ENCODE measurements at regions not wholly inside any gene's neighbourhood (a gene's known extent, or its start where the extent isn't known, plus 50 kb on each side); places are given as distances from the start of the nearest gene placed in this dataset.
"Not testable (repeated sequence)": the region's sequence is repeated elsewhere in the genome, so short reads cannot be mapped to it uniquely, and the experiment has no call there.

GRCh38 chr2:22103617-22104016 lies 979.8 kb downstream of the TDRD15 start:
- not testable (repeated sequence) for H3K27ac ChIP-seq; DNase-seq (ENCODE audit: low read depth in 1 of 2, low spot score in 2 of 2); H3K4me1 ChIP-seq (replicated peaks); H3K36me3 ChIP-seq; H3K9me3 ChIP-seq (replicated peaks); H3K4me3 ChIP-seq; H3K27me3 ChIP-seq (replicated peaks)

- H3K4me3 ChIP-seq, result no peak overlapping the region
- DNase-seq (ENCODE audit: low read depth in 1 of 2, low spot score in 2 of 2), result no peak
- no peaks in the 10 kb centered on the region for H3K4me1 ChIP-seq (replicated peaks)
- no peaks in the 10 kb centered on the region for H3K9me3 ChIP-seq (replicated peaks)
- H3K36me3 ChIP-seq, result no peaks in the 10 kb centered on the region
- no peaks in the 10 kb centered on the region for H3K27me3 ChIP-seq (replicated peaks)
- no peak overlapping the region for H3K27ac ChIP-seq
These were observed 986.5 kb downstream of the TDRD15 start for GRCh38 chr2:22110244-22110651.

GRCh38 chr2:22124003-22124402 lies 1000.2 kb downstream of the TDRD15 start:
- no peak for DNase-seq (ENCODE audit: low read depth in 1 of 2, low spot score in 2 of 2)
- H3K4me3 ChIP-seq, result no peak overlapping the region
- H3K36me3 ChIP-seq, result no peaks in the 10 kb centered on the region
- H3K4me1 ChIP-seq (replicated peaks), result no peaks in the 10 kb centered on the region
- H3K27ac ChIP-seq, result no peak overlapping the region
- H3K27me3 ChIP-seq (replicated peaks), result no peaks in the 10 kb centered on the region
- no peaks in the 10 kb centered on the region; the same call in 1 of the 2 replicates for H3K9me3 ChIP-seq (replicated peaks)

- Histone ChIP-seq H3K27me3 (replicated peaks) (no peaks in the 10 kb centered on the region), H3K36me3 (no peaks in the 10 kb centered on the region), H3K27ac (no peak overlapping the region)
These were observed 1002.3 kb downstream of the TDRD15 start for GRCh38 chr2:22126106-22126505.

GRCh38 chr2:22126978-22127377 lies 1003.2 kb downstream of the TDRD15 start:
- H3K27me3 ChIP-seq (replicated peaks), result no peaks in the 10 kb centered on the region
- no peaks in the 10 kb centered on the region for H3K36me3 ChIP-seq
- H3K9me3 ChIP-seq (replicated peaks), result no peaks in the 10 kb centered on the region; the same call in 1 of the 2 replicates
- no peak overlapping the region for H3K27ac ChIP-seq
- DNase-seq (ENCODE audit: low read depth in 1 of 2, low spot score in 2 of 2), result no peak
- H3K4me1 ChIP-seq (replicated peaks), result no peaks in the 10 kb centered on the region
- H3K4me3 ChIP-seq, result no peak overlapping the region

More at GRCh38 chr2:22126106-22126505, 1002.3 kb downstream of the TDRD15 start:
- H3K4me1 ChIP-seq (replicated peaks), result no peaks in the 10 kb centered on the region
- H3K9me3 ChIP-seq (replicated peaks), result no peaks in the 10 kb centered on the region; the same call in 1 of the 2 replicates
- no peak for DNase-seq (ENCODE audit: low read depth in 1 of 2, low spot score in 2 of 2)
- H3K4me3 ChIP-seq, result no peak overlapping the region

- no peak for DNase-seq (ENCODE audit: low read depth in 1 of 2, low spot score in 2 of 2)
These were observed 1010.7 kb downstream of the TDRD15 start for GRCh38 chr2:22134421-22134820.

GRCh38 chr2:22136446-22136845 lies 1012.7 kb downstream of the TDRD15 start:
- no peak for DNase-seq (ENCODE audit: low read depth in 1 of 2, low spot score in 2 of 2)
- Histone ChIP-seq H3K27me3 (replicated peaks) (no peaks in the 10 kb centered on the region), H3K9me3 (replicated peaks) (no peaks in the 10 kb centered on the region), H3K27ac (no peak overlapping the region), H3K4me3 (no peak overlapping the region), H3K36me3 (no peaks in the 10 kb centered on the region), H3K4me1 (replicated peaks) (no peaks in the 10 kb centered on the region)

More at GRCh38 chr2:22134421-22134820, 1010.7 kb downstream of the TDRD15 start:
- no peak overlapping the region for H3K4me3 ChIP-seq
- H3K27me3 ChIP-seq (replicated peaks), result no peaks in the 10 kb centered on the region
- H3K27ac ChIP-seq, result no peak overlapping the region
- no peaks in the 10 kb centered on the region for H3K9me3 ChIP-seq (replicated peaks)
- no peaks in the 10 kb centered on the region for H3K4me1 ChIP-seq (replicated peaks)
- no peaks in the 10 kb centered on the region for H3K36me3 ChIP-seq

- Histone ChIP-seq H3K27me3 (replicated peaks) (no peaks in the 10 kb centered on the region), H3K4me3 (no peak overlapping the region), H3K27ac (no peak overlapping the region), H3K9me3 (replicated peaks) (0 out of 2 replicates have a peak, but pooled peaks cover 3% of the 10 kb centered on the region), H3K4me1 (replicated peaks) (no peaks in the 10 kb centered on the region), H3K36me3 (no peaks in the 10 kb centered on the region)
- no peak for DNase-seq (ENCODE audit: low read depth in 1 of 2, low spot score in 2 of 2)
These were observed 1020.1 kb downstream of the TDRD15 start for GRCh38 chr2:22143840-22144239.

GRCh38 chr2:22153931-22154613 lies 1030.3 kb downstream of the TDRD15 start:
- Histone ChIP-seq H3K27me3 (replicated peaks) (no peaks in the 10 kb centered on the region), H3K4me3 (no peak overlapping the region), H3K4me1 (replicated peaks) (no peaks in the 10 kb centered on the region), H3K27ac (no peak overlapping the region), H3K36me3 (no peaks in the 10 kb centered on the region), H3K9me3 (replicated peaks) (0 out of 2 replicates have a peak, but pooled peaks cover 6% of the 10 kb centered on the region)
- DNase-seq (ENCODE audit: low read depth in 1 of 2, low spot score in 2 of 2), result no peak

- H3K4me1 ChIP-seq (replicated peaks); H3K36me3 ChIP-seq; H3K4me3 ChIP-seq; H3K27ac ChIP-seq; H3K9me3 ChIP-seq (replicated peaks); H3K27me3 ChIP-seq (replicated peaks); DNase-seq (ENCODE audit: low read depth in 1 of 2, low spot score in 2 of 2): not testable (repeated sequence)
These were observed 1032.9 kb downstream of the TDRD15 start for GRCh38 chr2:22156661-22157060.

- Histone ChIP-seq H3K4me3 (no peak overlapping the region), H3K4me1 (replicated peaks) (no peaks in the 10 kb centered on the region), H3K9me3 (replicated peaks) (peaks cover 6% of the 10 kb centered on the region), H3K27ac (no peak overlapping the region), H3K36me3 (no peaks in the 10 kb centered on the region), H3K27me3 (replicated peaks) (no peaks in the 10 kb centered on the region)
- DNase-seq (ENCODE audit: low read depth in 1 of 2, low spot score in 2 of 2), result no peak
These were observed 1043.5 kb downstream of the TDRD15 start for GRCh38 chr2:22167256-22167655.

- Histone ChIP-seq H3K27ac (no peak overlapping the region), H3K4me3 (no peak overlapping the region), H3K9me3 (replicated peaks) (no peaks in the 10 kb centered on the region), H3K27me3 (replicated peaks) (no peaks in the 10 kb centered on the region), H3K36me3 (no peaks in the 10 kb centered on the region), H3K4me1 (replicated peaks) (no peaks in the 10 kb centered on the region)
- no peak for DNase-seq (ENCODE audit: low read depth in 1 of 2, low spot score in 2 of 2)
These were observed 1051.2 kb downstream of the TDRD15 start for GRCh38 chr2:22175003-22175402.

- Histone ChIP-seq H3K27ac (no peak overlapping the region), H3K36me3 (no peaks in the 10 kb centered on the region), H3K9me3 (replicated peaks) (no peaks in the 10 kb centered on the region), H3K4me1 (replicated peaks) (no peaks in the 10 kb centered on the region), H3K4me3 (no peak overlapping the region), H3K27me3 (replicated peaks) (no peaks in the 10 kb centered on the region)
- DNase-seq (ENCODE audit: low read depth in 1 of 2, low spot score in 2 of 2), result no peak
These were observed 1061.5 kb downstream of the TDRD15 start for GRCh38 chr2:22185251-22185650.

- not testable (repeated sequence) for H3K27me3 ChIP-seq (replicated peaks); DNase-seq (ENCODE audit: low read depth in 1 of 2, low spot score in 2 of 2); H3K4me1 ChIP-seq (replicated peaks); H3K27ac ChIP-seq; H3K9me3 ChIP-seq (replicated peaks); H3K36me3 ChIP-seq; H3K4me3 ChIP-seq
These were observed 1062.6 kb downstream of the TDRD15 start for GRCh38 chr2:22186261-22186828.

Data from SJSA1 (cell line).